HG02623 (cell line): ENCODE measurements at regions not wholly inside any gene's neighbourhood (a gene's known extent, or its start where the extent isn't known, plus 50 kb on each side); places are given as distances from the start of the nearest gene placed in this dataset.
"Not testable (repeated sequence)": the region's sequence is repeated elsewhere in the genome, so short reads cannot be mapped to it uniquely, and the experiment has no call there.

ENCODE experiments used
- ATAC-seq: cut with Tn5 transposase; IDR thresholded peaks from one replicate; pipeline ENCODE4 v1.9.1; 2021; ENCODE audit warnings: moderate library complexity; ENCODE audit not compliant: unreplicated experiment

DNA sequence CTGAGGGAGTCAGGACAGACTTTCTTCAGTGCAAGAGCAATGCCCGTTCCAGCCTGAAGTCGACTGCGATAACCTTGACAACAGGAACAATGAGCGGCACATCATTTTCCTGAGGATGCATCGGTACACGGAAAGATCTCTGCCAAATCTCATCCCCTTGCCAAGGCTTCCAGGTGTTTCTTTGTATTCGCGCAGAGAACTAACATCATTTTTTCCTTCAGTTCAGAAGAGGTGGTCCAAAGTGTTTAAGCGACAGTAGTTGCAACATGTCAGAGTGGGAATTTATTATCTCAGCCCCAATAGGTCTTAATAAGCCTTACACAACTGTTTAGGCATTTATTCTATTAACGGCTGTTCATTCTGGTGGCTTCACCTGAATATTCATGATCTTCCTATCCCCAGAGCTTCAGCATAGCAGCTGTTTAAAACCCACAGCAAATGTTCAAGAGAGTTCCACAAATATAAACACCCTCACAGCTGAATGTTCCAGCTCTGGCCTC is 129.7 kb upstream of the NFIA start:
- no peak for ATAC-seq

DNA sequence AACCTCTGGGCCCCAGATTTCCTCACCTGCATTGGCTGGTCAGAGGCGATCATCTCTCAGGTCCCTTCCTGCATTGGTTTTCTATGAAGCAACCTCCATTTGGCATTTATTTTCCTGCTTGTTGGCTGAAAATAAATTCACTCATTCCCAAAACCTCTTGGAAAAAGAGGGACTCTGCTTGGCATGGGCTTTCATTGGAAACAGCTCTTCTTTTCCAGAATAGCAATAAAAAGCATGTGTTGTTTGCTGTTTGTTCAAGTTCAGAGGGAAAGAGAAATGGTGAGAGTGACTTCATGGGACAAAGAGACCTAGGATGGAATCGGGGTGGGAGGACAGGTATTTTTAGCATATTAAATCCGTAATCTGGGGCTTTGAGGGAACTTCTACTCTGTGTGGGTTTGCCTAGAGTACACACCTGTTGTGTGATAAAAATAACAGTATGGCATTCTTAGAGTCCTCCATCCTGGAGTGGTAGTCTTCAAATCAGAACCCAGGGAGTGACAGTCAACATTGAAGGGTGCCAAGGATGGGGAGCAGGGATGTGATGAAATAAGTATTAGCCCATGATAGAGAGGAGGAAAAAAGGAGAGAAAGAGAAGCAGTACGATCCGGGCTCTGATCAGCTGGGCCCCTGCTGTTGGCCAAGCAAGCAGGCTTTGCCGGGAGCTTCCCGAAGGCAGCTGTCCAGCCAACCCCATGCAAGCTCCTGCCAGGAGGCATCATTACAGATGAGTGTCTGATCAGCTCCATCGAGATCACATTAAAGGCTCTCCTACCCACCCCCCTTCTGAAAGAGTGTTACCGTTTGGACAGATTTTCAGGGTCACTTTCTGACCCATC is 131.9 kb upstream of the NFIA start:
- no peak for ATAC-seq

DNA sequence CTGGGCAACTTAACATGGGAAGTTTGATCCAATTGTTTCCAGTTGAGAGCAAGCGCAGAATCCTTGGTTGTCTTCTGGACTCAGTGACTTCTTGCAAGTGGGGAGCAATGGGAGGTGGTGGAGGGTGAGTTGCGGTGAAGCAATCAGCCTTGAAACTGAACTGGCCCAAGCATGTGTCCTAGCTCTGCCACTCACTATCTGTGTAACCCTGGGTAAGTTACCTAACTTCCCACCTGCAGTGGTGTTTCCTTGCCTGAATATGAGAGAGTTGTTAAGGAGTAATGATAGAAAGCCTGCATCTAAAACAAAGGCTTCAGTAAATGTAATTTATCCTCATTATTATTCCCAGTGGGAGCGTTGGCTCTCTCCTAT is 132.5 kb upstream of the NFIA start:
- no peak for ATAC-seq

DNA sequence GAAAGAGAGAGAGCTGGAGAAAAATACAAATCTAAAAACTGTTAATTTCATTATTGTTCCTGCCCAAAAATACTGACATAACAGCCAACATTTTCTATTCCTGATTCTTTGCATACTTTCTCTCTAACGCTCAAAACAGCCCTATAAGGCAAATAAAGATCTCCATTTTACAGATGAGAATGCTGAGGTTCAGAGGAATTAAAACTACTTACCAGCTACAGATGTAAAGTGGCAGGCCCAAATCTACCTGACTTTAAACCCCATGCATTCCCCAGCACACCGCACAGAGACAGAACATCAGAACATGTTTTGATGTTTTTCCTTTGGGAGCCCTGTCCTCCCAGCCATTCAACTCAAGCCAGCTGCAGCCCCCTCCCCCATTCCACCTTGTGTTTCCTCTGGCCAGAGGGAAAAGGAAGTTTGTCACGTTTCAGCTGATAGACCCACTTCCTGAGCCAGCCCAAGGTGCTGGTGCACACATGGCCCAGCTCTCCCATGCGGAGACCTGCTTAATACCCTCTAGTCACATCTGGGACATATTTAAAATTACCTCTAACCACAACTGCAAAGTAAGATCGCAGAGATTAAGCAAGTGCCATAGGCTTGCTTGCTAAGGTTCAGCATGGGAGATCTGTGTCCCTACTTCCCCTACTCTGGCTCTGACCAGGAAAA is 133.1 kb upstream of the NFIA start:
- ATAC-seq = no peak

DNA sequence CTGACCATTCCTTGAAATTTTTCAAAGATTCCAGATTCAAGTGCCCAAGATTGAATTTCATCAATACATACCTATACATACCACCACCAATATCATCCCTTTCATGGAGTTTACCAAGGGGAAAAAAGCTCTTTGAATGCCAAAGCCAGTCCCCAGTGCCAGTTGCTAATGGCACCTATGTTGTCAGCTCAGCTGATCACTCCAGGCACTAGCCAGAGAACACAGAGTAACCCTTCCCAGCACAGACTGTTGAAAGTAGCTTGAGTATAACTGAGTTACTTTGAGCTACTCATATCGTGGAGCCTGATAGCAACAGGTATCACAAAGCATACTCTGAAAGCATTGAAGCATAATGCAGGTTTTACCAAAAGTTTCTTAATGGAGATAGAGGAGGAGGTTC is 133.9 kb upstream of the NFIA start:
- no peak for ATAC-seq

DNA sequence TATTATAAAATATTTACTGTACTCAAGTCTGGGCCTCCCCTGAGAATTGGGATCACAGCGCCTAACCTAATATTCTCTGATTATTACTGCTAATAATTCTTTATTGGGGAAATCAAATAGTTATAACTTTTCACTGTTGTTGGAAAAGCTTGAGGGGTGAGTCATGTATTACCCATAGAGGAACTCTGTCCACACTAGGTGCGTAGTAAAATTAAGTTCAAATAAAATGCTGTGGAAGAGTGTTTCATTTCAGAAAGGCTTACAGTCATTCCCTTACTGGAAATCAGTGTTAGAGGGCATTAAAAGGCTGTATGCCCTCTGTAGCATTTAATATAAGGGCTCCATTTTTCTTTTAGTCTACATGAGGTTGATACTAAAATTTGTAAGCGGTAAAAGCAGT is 135.0 kb upstream of the NFIA start:
- ATAC-seq = no peak

DNA sequence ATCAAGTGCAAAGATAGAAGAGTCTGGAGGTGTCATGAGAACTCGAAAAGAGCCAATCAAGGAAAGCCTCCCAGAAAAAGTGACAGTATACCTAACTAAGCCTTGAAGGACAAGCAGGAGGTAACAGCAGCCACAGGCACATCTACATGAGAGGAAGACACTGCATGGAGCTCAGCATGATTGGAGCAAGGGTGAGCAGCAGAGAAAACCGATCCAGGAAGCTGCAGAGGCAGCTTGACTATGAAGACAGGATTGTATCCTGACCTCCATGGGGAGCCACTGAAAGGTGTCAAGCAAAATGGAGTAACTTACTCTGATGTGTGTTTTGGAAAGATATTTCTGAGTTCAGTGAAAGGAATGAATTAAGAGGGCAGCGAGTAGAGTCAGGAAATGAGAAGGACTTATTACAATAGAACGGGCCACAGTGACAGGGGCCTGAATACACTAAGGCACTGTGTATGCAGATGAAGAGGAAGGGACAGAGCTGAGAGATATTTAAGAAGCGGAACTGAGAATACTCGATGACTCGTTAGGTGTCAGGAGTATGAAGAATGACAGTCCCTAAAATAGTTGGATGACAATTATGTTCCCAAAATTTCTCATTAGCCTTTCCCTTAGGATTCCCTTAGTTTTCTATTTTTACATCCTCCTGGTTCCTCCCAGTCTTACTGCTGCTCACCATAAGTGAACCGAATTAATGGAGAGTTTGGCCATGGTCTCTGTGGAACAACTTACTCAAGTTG is 139.3 kb upstream of the NFIA start:
- no peak for ATAC-seq

DNA sequence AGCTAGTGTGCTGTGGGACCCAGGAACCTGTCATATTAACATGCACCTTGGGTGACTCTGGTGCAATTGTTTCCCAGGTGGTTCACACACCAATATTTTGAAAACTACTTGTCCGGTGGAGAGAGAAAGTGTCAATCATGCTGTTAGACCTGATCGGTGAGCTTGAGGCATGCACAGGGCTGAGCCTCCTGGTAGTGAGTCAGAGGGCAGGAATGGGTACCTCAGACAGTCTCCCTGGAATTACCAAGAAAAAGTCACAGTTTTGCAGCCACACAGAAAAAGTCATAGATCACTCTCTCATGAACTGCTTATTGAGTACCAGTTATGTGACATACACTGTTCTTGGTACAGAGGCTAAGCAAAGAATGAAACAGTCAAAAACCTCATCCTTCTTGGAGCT is 140.1 kb upstream of the NFIA start:
- ATAC-seq = no peak

DNA sequence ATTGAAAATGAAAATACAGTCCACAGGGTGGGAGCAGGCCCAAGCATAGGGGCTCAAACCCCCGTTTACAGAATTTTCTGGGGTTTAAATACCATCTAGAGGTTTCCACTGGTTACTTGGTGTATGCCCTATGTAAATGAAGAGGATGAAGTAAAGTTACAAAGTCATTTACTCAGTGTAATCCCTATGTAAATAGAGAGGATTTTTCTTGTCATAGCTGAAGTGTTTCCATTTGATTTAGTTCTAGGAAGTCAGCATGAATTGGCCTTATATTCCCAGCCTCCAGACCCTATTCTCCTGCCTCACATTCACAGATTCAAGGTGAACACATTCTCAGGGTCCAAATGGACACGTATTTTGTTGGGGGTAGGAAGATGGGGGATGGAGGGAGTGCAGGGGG is 141.7 kb upstream of the NFIA start:
- not testable (repeated sequence) for ATAC-seq

DNA sequence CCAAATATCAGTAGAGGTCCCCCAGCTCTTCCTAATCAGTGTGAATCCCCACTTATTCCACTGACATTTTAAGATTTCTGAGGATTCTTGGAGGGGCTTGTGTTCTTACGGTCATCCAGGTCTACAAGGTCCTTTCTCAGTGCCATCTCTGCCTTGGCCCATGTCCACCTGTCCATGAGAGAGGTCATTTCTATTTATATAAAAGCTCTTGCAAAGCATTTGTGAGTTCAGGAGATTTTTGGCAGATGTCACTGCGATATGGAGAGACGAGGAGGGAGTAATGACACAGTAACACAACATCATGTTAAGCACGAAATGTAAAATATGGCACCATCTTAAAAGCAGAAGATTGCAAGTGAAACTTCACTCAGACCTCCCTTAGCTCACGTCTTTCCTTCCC is 144.6 kb upstream of the NFIA start:
- ATAC-seq = no peak

DNA sequence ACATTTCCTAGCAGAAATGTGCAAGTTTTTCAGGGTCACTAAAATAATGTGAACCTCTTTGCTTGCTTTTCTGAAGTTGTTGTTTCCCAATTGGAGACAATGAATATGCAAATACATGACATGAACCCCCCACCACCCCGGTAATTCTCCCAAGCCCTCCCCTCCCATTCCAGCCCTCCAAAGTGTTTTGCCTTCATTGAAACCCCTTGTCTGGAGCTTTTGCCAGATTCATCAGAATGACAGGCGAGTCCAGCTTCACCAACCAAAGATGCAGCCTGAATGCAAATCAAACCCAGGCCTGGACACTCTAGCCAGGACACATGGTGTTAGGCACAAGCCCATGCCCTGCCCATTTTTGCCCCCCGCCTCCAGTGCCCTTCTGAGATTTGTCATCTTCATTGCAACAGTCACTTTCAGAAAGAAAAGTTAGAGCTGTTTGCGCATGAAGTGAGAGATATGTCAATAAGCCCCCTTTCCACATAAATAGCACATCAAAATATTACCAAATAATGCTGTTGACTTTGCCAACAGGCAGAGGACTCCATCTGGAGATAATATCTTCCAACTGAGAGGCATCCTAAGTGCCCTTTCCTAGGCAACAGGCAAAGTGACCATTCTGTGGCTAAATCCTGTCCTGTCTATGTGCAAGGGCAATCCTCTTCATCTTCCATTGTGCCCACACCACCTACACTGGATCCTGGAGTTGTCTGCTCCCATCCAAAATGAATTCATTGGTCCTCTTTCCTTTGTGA is 145.6 kb upstream of the NFIA start:
- ATAC-seq = no peak

DNA sequence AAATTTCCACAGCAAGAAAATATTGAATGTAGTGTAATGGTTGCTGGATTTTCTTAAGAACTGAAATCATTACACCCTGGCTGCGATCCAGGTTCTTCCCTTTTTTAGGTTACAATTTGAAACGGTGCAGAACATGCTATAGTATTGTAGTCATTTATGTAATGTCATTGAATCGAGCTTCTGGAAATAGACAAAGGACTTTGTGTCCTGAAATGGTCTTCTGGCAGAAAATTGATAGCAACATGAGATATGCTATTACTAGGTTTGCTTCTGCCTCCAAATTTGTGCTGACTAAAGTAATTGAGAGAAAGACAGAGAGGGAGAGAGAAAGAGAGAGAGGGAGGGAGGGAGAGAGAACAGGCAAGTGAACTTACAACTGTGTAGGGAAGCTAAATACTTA is 146.2 kb upstream of the NFIA start:
- ATAC-seq = no peak

DNA sequence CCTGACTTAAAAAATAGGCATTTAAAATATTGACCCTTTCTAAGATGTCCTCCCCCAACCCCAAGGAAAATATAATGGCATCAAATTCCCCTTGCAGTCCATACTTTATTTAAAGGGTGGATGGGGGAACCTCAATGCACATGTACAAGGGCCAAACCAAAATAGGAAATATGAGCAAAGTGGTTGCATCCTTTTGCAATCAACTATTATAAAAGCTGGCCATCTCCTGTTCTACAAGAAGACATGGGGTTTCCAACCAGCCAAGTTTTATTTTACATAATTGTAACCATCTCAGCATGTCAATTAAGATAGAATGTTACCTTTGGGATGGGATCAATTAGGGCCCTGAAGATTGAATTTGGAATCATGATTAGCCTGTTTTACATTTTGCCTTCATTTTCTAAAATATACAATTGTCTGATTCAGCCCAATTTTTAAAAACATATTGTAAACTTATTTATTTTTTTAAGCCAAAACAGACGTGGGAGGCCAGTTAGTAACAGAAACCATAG is 146.7 kb upstream of the NFIA start:
- no peak for ATAC-seq

DNA sequence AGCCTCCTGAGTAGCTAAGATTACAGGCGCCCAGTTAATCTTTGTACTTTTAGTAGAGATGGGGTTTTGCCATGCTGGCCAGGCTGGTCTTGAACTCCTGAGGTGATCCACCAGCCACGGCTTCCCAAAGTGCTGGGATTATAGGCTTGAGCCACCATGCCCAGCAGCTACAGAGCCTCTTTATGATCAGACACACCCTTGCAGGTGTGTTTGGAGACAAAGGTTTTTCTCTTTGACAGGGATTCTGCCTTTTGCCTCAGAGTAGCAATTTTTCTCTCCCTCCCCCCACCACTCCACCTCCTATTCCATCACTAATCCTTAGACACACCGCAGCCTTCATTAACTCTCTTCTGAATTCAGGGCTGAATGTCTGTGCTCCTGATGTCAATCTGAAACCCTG is 152.2 kb upstream of the NFIA start:
- ATAC-seq = no peak

DNA sequence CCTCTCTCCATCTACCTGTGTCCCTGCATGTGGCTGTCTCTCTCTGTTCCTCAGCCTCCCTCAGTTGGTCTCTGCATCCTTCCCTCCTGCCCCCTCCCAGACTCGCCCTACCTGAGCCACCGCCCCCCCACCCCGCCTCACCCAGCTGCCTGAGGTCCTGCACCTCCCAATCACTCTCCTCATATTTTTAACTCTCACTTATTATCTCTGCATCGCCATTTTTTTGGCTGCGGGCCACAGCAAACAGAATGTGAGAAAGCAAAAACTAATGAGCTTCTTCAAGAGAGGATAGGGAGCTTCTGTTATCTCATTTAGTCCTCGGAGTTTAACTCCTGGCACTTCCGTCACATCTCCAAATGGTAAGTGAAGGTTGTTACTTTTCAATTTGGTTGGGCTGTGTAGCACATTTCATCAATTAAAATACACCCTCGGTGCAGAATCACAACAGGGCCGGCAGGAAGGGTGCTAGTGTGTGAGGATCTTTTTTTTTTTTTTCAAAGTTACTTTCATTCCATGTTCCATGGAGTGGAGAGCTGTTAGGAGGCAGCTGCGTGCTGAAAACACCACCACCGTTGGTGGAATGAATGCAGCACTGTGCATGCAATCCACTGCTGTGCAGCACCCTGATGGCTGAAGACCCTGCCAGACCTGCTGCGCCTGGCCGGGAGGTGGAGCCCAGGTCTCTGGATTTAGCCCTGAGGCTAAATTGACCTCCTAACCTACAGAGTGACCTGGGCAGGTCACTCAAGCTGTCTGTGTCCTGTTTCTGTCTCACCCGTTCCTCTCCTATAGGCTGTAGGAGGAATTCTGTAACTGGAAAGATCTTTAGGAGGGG is 157.2 kb upstream of the NFIA start:
- ATAC-seq = no peak

DNA sequence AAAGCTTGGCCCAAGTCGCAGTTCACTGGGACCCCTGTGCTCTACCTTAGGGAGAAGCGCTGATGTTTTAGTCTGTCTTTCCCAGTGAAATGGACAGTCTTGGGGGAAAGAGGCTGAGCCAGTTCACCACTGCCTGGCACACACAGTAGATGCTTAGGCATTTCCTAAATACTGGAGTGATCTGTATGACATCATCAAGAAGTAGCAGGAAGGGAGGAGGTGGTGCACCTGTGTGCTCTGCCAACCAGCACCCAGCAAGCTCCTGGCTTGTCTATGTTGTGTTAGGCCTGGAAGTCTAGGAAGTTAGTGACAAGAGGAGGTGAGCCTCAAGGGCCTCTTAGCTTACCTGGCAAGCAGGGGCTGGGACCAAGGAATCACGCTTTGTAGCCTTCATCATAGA is 158.2 kb upstream of the NFIA start:
- no peak for ATAC-seq

DNA sequence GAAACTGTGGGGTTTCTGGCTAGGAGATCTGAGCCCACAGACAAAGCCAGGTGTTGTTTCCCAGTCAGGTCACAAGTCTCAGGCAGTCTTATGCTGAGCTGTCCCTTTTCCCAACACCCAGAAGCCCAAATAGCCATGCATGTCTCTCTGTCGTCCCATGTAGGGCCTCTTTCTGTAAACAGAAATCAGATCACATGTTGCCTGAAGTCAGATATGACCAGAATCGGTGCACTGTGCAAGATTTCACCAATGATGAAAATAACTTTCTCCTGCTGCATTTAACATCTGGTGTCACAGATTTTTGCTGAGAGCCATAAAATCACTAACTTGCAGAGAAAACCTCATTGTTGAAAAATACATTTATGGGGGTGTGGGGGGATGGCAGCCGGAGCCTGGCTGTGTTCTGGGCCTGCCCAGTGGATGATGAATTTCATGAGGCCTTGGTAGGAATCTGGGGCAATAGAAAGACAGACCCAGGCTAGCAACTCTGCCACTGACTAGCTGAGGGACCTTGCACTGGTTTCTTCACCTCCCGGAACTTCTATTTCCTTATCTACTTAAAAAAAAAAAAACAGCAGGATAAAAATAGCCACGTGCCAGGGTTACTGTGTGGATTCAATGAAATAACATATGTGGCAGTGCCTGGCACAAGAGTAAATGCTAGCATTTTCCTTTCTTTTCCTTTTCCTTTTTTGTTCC is 158.8 kb upstream of the NFIA start:
- ATAC-seq = no peak

DNA sequence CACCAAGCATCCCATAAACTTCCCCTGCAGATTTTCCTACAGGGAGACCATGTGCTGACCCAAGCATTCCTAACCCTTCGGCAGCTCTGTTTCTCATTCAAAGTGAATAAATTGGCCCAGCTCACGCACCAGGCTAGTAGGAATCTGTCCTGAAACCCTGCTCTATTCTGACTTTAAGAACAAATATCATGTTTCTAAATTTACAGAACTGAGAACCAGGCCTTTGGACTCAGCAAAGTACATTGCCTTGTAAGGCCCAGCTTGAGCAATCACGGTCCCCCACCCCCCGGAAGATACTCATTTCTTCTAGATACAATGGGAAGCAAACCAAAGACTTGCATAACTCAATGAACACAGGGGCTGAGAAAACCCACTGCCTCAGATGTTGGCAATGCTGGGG is 160.1 kb upstream of the NFIA start:
- ATAC-seq = no peak

DNA sequence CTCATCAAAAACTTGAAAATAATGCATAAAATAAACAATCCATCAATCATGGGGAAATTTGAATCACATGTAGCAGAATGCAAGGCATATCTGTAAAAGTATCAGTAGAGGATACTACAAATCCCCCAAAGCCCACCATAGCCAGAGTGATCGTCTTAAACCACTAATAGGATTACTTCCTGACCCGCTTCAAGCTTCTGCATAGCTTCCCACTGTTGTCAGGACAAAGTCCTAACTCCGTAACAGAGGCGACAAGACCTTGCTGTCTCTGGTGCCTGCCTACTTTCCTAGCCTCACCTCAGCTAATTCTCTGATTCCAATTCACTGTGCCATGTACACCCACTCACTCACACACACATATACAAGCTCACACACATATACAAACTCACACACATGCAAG is 161.2 kb upstream of the NFIA start:
- no peak for ATAC-seq
